HG02870 (cell line): ENCODE measurements at regions not wholly inside any gene's neighbourhood (a gene's known extent, or its start where the extent isn't known, plus 50 kb on each side); places are given as distances from the start of the nearest gene placed in this dataset.

ENCODE experiments used
- ATAC-seq: cut with Tn5 transposase; IDR thresholded peaks from one replicate; pipeline ENCODE4 v1.9.1; 2021; ENCODE audit warnings: mild to moderate bottlenecking, moderate library complexity; ENCODE audit not compliant: unreplicated experiment

DNA sequence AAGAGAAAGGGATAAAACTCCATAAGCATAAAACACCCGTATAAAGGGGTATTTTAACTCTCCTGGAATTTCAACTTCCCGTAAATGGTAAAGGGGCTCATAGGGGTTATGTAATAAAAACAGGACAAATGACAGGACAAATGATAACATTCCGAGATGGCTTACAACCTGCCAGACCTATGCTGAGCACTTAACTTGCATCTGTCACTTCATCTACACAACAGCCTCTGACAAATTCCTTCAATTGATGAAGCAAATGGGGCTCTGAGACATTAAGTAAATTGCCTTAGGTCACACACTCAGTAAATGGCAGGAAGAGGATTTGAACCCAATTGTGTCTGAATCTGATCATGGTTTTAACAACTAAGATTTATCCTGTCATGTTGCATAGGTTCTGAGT lies 327.6 kb upstream of the SNX7 start:
- ATAC-seq = no peak

GRCh38 chr1:98333406-98333805 lies 328.1 kb upstream of the SNX7 start:
- ATAC-seq = no peak

DNA sequence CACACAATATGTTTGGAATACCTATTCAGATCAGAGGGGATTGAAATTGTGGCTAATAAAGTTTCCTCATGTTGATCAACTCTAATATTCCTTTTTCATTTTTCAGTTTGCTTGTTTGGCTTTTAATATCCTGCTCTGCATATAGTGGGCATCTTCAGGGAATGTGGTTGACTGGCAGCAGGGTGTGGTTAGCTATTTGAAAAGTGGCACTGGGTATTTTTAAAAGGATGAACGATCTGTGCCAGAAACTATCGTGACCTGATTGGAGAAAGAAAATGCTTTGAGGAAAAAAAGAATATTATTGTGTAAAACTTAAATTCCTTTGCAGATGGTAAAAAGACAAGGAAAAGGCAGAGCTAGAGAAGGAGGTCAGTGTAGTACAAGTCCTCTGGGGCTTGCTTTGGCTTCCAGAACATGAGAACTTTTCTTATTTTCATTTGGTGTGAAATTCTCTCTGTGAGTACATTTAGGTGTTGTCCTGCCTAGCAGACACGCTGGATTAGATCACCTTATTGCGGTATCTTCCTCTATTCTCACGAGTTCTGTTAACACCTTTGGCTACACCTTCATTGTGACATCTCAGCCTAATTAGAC lies 329.7 kb upstream of the SNX7 start:
- ATAC-seq = no peak

GRCh38 chr1:98331243-98331642 lies 330.3 kb upstream of the SNX7 start:
- ATAC-seq = no peak

DNA sequence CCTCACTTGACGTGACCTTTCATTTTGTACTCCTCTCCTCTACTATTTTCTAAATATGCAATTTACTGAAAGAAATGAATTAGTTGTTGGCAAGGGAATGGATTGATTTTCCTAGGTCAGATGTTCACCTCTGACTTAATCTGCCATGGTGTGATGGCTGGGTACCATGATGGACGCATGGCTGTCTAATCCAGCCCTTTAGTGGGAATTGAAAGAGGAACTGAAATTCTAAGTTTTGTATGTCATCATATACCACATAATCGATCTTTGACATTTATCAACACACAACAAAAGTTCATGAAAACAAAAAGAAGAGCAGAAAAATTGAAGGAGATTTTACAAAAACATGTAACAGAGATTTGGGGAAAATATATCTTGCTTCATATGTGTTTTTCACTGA lies 331.3 kb upstream of the SNX7 start:
- no peak for ATAC-seq

DNA sequence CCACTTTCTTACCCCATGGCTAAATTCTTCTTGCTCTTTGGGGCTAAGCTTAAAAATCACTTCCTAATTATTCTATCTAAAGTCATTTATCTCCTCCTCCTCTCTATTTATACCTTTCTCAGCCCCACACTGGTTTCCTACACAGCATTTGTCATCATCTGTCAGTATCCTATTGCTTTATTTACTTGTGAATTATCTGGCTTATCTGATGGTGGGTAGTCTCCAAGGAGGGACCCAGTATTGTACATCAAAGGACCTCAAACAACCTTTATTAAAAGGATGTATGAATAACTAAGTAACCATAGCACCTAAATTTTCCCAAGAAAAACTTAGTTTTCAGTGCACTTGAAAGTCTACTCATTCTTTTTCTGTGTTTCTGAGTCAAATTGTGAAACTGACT lies 332.7 kb upstream of the SNX7 start:
- no peak for ATAC-seq

DNA sequence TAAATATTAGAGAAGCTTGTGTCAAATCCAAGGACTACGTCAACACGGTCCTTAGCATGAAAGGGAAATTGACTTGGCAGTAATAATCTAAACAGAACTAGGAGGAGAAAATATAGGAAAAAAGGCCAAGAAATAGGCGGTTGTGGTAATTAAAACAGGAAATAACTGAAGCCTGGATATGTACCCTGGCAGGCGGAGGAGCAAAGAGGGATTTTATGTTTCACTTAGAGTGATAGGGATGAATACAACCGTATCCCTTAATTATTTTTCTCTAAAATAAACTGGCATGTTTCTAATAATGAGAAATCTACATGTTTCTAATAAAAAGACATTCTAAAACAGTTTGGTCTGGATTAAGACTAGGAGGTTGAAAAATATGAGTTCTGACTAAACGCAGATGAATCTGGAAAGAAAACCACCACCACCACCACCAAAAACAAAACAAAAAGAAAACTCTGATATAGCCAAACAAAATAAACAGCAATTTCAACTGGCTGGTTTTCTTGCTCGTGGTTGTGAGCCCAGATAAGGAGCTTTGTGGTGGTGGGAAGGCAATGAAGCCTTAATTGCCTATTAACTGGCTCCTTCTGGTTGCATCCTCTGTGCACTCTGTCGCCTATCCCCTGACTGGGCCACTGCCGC lies 334.2 kb upstream of the SNX7 start:
- no peak for ATAC-seq

DNA sequence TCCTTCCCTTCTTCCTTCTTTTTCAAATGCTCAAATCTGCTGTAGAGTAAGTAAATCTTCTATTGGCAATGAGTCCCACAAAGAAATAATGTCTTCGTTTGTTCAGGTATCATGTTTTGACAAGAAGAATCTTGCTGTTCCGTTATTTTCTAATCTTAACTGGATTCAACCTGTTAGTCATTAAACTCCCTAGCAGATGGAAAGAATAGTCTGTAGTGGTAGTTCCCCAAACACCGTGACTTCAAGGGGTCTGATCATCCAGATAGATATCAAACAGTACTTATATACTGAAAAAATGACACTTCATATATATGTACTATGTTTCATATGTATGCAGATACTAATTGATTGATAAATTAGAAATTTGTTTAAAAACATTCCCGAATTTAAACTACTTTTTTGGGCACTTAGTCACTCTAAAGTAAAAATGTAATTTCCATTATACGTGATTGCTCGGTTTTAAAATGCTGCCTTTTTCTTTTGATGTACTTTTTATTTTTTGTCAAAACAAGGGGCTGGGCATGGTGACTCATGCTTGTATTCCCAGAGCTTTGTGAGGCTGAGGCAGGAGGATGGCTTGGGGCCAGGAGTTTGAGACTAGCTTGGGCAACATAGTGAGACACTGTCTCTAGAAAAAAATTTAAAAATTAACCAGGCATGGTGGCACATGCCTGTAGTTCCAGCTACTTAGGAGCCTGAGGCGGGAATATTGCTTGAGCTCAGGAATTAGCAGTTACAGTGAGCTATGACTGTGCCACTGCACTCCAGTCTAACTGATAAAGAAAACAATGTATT lies 335.7 kb upstream of the SNX7 start:
- ATAC-seq = no peak

DNA sequence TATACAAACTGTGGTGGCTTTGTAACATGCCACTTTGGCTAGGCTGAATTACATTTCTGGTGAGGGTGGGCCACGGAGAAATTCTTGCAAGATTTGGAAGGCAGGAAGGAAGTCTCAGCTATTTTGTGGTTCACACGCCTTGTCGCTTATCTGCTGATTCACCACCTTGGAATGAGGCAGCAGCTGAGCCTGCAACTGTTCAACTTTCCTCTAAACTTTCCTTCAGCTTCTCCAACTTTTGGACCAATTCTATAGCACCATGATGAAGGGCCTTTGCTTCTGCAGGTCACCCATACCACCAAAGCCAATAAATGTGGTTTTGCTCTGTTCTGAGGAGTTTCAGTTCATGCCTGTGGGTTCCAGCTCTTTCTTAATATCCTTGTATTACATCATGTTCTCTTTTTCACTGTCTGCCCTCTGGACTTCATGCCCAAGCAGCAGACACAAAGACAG lies 337.6 kb upstream of the SNX7 start:
- no peak for ATAC-seq

DNA sequence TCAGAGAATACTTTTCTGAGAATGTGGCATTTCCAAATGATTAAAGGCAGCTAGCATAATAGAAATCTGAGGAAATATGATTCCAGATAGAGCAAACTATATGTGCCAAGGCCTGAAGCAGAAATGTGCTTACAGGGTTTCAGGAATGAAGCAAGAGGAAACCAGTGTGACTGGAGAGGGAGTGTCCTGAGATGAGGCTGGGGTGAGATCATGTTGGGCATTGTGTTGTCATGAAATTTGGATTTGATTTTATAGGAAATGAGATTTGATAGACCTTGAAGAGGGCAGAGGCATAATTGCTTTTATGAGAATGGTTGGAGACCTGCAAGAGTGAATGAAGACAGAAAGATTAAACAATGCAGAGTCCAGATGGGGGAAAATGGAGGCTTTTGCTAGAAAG lies 338.1 kb upstream of the SNX7 start:
- no peak for ATAC-seq

- ATAC-seq = no peak
Measured at GRCh38 chr1:98322966-98323365, 338.6 kb upstream of the SNX7 start.

DNA sequence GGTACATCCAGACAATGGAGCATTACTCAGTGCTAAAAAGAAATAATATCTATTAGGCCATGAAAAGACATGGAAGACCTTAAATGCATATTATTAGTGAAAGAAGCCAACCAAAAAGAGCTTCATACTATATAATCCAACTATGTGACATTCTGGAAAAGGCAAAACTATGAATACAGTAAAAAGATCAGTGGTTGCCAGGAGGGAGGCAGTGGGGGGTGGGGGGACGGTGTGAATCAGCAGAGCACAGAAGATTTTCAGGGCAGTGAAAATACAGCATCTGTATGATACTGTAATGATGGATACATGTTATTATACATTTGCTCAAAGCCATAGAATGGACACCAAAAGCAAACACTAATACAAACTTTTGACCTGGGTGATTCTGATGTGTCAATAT lies 339.4 kb upstream of the SNX7 start:
- ATAC-seq = no peak

GRCh38 chr1:98321191-98321590 lies 340.3 kb upstream of the SNX7 start:
- ATAC-seq = no peak

DNA sequence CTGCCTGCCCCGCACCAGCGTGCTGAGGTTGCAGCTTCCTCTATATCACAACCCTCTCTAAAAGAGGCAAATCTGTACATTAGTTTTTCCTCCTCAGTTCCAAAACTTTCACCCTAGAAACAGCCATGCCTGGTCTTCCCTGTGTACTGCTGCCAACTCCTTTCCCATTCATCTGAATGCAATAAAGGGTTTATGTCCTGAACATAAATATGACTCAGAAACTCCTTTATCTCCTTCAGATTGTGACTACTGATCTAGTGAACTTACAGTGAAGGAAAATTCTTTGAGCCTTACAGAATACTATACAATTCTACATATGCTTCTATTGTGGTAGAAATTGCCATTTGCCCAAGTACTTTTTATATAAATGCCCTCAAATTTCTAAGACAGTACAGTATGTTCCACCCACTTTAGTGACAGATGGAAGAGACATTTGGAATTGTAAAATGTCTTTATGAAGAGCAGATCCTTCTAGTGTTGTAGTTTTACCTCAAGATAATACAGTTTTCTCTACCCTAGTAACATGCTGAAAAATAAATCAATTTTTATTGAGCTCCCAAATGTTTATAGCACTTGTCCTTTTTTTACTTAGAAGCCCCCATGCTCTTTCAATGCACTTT lies 345.1 kb upstream of the SNX7 start:
- ATAC-seq = no peak

- ATAC-seq = no peak
Measured at GRCh38 chr1:98315309-98315708, 346.2 kb upstream of the SNX7 start.

DNA sequence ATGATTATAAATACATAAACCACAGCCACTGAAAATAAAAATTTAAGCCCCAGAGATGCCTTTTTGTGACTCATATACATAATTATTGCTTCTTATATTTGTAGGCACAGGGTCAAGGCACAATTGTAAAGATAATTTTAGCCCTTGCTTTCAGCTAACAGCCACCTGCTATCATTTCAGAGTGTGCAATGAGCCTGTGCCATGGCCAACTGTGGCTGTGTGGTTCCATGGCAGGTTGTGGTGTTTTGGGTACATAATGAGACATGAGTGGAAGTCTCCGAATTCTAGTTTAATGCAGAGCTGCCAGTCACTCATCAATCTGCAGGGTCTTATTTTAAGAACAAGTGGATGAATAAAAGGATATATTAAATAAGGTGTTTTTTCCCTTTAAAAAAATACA lies 346.9 kb upstream of the SNX7 start:
- ATAC-seq = no peak

GRCh38 chr1:98306517-98307089 lies 354.9 kb upstream of the SNX7 start:
- no peak for ATAC-seq

DNA sequence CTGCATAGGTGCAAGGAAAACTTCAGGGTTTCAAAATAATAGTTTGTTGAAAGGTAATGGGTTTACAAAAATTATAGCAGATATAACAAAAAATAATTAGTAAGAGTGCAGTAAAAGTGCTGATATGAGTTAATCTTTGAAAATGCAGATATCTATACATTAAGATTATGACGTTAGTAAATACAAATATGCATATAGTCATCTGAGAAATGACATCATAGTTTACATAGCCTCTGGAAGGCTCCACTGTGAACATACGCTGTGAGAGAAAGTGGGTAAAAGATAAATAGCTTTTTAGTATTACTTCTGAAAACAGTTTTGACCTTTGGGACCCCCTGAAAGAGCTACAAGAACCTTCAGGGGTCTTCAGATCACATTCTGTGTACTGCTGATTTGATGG lies 356.2 kb upstream of the SNX7 start:
- ATAC-seq = no peak

- no peak for ATAC-seq
Measured at GRCh38 chr1:98304888-98305287, 356.6 kb upstream of the SNX7 start.

DNA sequence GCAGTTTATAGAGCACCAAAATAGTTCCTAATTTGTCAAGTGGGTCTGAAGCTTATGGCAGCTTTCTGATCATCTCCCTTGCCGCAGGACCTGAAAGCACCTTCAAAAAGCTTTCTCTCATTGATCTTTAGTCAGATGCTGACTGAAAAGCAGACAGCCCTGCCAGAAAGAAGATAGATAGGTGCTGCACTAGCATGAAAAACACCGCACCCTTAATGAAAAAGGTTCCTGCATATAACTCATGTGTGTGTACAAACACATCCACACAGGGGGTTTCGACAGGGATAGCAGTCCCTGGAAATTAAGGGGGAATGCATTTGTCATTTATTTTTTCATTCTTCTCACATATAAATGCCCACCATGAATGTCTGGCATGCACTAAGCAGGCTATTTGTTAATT lies 361.7 kb upstream of the SNX7 start:
- no peak for ATAC-seq

DNA sequence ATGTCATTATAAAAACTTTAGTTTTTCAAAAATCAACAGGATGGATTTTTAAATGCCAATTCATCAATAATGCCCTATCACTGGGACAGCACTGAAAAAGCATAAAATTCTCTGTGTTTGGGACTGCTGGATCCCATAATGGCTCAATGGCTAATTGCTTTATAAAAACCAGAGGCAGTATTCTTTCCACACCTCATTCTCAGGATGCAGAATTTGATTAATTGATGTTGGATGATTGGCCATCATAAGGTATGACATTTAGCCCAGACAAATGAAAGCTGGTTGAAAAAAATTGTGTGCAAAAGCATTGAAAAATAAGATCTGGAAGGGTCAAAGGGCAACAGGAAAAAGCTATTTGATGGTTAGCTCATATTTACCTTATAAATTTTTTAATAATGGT lies 362.2 kb upstream of the SNX7 start:
- no peak for ATAC-seq

DNA sequence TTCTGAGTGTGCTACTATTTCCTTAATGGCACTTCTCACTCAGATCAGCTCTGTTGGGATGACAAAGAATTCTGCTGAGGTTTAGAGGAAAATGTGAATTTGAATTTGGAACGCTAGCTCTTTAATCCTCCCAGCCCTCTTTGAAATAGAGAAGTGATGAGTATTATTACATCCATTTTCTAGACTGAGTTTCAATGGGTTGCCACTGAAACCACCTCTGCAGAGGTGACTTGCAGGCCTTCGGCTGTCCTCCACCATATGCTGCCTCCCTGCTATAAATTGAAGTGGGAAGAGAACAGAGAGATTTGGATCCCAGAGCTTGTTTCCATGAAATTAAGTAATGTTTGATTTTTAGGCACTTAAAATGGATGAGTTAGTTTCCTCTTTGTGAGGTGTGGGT lies 363.2 kb upstream of the SNX7 start:
- ATAC-seq = no peak
